Chondrocyte (in vitro differentiated cells): ENCODE measurements at regions not wholly inside any gene's neighbourhood (a gene's known extent, or its start where the extent isn't known, plus 50 kb on each side); places are given as distances from the start of the nearest gene placed in this dataset.

Source experiments
- DNase-seq: peaks from one replicate; pipeline ENCODE4 v3.0.0; 2021; ENCODE audit warnings: mixed read lengths, low spot score
- H3K27ac Mint-ChIP-seq: one replicate; pipeline ENCODE4 v1.8.0; 2021; ENCODE audit warnings: mild to moderate bottlenecking, moderate library complexity, mixed read lengths; ENCODE audit not compliant: unreplicated experiment
- H3K27me3 Mint-ChIP-seq: 2 replicates; pipeline ENCODE4 v1.8.0; 2021; ENCODE audit warnings: low read depth, mixed read lengths
- H3K36me3 Mint-ChIP-seq: 2 replicates; pipeline ENCODE4 v1.8.0; 2021; ENCODE audit warnings: low read depth, mixed read lengths
- H3K4me1 Mint-ChIP-seq: 2 replicates; pipeline ENCODE4 v1.8.0; 2021; ENCODE audit warnings: low read depth, mild to moderate bottlenecking, mixed read lengths
- H3K4me3 Mint-ChIP-seq: one replicate; pipeline ENCODE4 v1.8.0; 2021; ENCODE audit warnings: mild to moderate bottlenecking, moderate library complexity, mixed read lengths; ENCODE audit not compliant: unreplicated experiment
- H3K9me3 Mint-ChIP-seq: 2 replicates; pipeline ENCODE4 v1.8.0; 2021; ENCODE audit warnings: low read depth, mixed read lengths
- TF ChIP-seq, protein P1 (sequence below): fragments of 200-600 bp; sonication (generic); IDR thresholded peaks from 2 replicates; pipeline ENCODE4 v1.5.0; 2021; ENCODE audit warnings: antibody characterized with exemption, mild to moderate bottlenecking, moderate library complexity

DNA sequence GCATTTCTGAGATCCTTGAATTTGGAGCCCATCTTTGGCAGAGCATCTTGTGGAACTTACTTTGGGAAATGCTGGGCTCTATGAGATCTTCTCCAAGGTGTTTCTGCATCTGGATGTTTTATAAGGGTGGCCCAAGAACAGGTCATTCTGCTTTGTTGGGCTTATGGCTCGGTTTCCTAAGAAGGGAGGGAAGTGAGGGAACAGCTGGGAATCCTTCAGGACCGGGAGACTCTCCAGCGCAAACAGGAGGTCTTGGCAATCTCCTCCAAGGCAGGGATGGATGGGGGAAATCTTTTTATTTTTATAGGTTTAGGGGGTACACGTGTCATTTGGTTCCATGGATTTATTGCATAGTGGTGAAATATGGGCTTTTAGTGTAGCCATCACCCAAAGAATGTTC, 54.7 kb downstream of the IRX3 start:
- Mint-ChIP-seq H3K27me3 (peaks cover 18% of the 10 kb centered on the region), H3K27ac (no peak overlapping the region), H3K4me1 (no peaks in the 10 kb centered on the region), H3K4me3 (no peak overlapping the region), H3K36me3 (peaks cover 2% of the 10 kb centered on the region), H3K9me3 (peaks cover 3% of the 10 kb centered on the region)
- no peak for DNase-seq
- TF ChIP-seq, protein P1, sequence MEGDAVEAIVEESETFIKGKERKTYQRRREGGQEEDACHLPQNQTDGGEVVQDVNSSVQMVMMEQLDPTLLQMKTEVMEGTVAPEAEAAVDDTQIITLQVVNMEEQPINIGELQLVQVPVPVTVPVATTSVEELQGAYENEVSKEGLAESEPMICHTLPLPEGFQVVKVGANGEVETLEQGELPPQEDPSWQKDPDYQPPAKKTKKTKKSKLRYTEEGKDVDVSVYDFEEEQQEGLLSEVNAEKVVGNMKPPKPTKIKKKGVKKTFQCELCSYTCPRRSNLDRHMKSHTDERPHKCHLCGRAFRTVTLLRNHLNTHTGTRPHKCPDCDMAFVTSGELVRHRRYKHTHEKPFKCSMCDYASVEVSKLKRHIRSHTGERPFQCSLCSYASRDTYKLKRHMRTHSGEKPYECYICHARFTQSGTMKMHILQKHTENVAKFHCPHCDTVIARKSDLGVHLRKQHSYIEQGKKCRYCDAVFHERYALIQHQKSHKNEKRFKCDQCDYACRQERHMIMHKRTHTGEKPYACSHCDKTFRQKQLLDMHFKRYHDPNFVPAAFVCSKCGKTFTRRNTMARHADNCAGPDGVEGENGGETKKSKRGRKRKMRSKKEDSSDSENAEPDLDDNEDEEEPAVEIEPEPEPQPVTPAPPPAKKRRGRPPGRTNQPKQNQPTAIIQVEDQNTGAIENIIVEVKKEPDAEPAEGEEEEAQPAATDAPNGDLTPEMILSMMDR, result no peak

DNA sequence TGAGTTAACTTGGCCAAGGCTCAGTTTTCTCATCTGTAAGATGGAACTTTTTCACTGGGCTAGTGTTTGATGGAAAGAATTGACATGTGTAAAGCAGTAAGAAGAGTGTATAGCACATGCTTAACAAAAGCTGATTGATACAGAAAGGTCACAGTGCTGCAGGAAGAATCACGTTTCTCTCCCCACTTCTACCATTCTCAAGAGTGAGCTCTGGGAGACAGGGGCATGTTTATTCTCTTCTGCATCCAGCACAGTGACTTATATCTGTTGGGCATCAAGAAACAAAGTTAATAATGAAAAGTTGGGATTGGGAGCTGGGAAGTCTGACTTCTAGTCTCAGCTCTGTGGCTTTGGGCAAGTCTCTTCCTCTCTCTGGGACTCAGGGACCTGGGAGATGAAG, 55.3 kb downstream of the IRX3 start:
- Mint-ChIP-seq H3K27me3 (peaks cover 16% of the 10 kb centered on the region), H3K27ac (no peak overlapping the region), H3K36me3 (peaks cover under 1% of the 10 kb centered on the region), H3K9me3 (peaks cover under 1% of the 10 kb centered on the region), H3K4me1 (no peaks in the 10 kb centered on the region), H3K4me3 (no peak overlapping the region)
- TF ChIP-seq, protein P1, result no peak
- DNase-seq, result no peak

DNA sequence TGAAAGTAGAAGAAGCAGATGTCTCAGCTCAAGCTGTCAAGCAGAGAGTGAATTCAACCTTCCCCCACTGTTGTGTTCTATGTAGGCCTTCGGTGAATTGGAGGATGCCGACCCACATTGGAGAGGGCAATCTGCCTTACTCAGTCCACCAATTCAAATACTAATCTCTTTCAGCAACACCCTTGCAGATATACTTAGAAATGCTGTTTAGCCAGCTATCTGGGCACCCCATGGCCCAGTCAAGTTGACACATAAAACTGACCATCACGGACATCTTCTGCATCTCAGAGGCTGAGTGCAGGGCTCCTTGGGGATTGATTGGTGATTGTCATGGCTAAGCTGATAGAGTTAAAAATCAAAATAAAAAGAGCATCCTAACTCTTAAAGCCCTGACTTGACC, 58.3 kb downstream of the IRX3 start:
- no peak overlapping the region for H3K27ac Mint-ChIP-seq
- peaks cover 13% of the 10 kb centered on the region for H3K27me3 Mint-ChIP-seq
- TF ChIP-seq, protein P1, result no peak
- DNase-seq, result no peak
- H3K36me3 Mint-ChIP-seq, result no peaks in the 10 kb centered on the region
- H3K4me3 Mint-ChIP-seq, result no peak overlapping the region
- H3K9me3 Mint-ChIP-seq, result no peaks in the 10 kb centered on the region
- no peaks in the 10 kb centered on the region for H3K4me1 Mint-ChIP-seq

DNA sequence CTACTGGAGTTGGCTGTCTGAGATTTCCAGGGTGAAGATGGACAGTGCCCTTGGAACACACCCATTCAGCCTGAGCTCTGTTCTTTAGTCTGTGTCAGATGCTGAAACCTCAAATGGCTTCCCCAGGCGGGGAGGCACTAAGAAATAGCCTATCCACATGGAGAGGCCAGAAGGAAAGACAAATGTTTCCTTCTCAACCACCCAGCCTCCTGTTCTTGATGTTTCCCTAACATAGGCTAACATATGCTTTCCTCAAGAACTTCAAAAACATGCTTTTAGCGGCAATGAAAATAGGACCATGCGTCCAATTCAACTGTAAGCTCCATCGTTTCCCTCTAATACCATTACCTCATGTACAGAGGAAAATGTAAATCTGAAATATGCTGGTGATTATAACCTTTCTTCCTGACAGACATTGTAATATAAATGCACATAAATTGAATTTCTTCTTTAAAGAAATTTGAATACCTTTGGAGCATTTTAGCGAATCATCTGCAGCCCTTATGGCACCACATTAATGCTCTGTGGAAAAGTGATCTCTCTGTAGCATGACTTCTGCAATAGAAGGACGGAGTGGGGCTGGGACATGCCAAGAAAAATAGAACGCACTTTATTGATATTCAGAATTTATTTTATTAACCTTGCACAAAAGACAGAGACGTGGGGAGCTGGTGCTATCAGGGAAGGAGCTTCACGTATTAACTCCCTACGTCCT, 60.1 kb downstream of the IRX3 start:
- Mint-ChIP-seq H3K4me1 (no peaks in the 10 kb centered on the region), H3K36me3 (peaks cover 2% of the 10 kb centered on the region), H3K27ac (no peak overlapping the region), H3K9me3 (no peaks in the 10 kb centered on the region), H3K27me3 (peaks cover 6% of the 10 kb centered on the region), H3K4me3 (no peak overlapping the region)
- TF ChIP-seq, protein P1, result no peak
- DNase-seq, result no peak

DNA sequence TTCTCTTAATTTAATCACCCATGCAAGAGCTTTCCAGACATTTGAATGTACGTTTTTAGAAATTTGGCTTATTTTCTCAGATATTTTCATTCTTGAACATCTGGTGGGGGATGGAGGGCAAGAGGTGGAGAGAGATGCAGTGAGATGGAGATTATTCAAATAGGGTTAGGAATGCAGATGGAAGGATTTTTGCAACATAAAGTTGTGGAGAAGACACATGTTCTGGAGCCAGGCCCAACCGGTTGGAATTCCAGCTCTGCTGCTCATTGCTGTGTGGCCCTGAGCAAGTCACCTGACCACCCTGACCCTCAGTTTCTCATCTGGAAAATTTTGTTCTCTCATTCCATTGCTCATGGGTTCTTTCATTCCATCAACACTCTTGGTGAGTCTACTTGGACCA, 66.9 kb downstream of the IRX3 start:
- no peak for DNase-seq
- peaks cover 23% of the 10 kb centered on the region for H3K27me3 Mint-ChIP-seq
- no peak overlapping the region for H3K4me3 Mint-ChIP-seq
- no peak overlapping the region for H3K27ac Mint-ChIP-seq
- H3K36me3 Mint-ChIP-seq, result peaks cover 2% of the 10 kb centered on the region
- H3K9me3 Mint-ChIP-seq, result no peaks in the 10 kb centered on the region
- no peaks in the 10 kb centered on the region for H3K4me1 Mint-ChIP-seq
- TF ChIP-seq, protein P1, result no peak
